HL-60/S4 (cell line): ENCODE measurements at regions not wholly inside any gene's neighbourhood (a gene's known extent, or its start where the extent isn't known, plus 50 kb on each side); places are given as distances from the start of the nearest gene placed in this dataset.
"Not testable (repeated sequence)": the region's sequence is repeated elsewhere in the genome, so short reads cannot be mapped to it uniquely, and the experiment has no call there.

Experiments
- in situ Hi-C: fragments of 300-500 bp; cut with MboI; formaldehyde crosslinking; loops from 2 replicates; pipeline ENCODE4 v1.14.3; 2022; ENCODE audit warnings: low sequenced_read_pairs

GRCh38 chr15:46894644-46895043, 822.7 kb upstream of the SEMA6D start:
- in situ Hi-C loops = no loop called here

GRCh38 chr15:46897266-46897665, 820.0 kb upstream of the SEMA6D start:
- in situ Hi-C loops = no loop called here

DNA sequence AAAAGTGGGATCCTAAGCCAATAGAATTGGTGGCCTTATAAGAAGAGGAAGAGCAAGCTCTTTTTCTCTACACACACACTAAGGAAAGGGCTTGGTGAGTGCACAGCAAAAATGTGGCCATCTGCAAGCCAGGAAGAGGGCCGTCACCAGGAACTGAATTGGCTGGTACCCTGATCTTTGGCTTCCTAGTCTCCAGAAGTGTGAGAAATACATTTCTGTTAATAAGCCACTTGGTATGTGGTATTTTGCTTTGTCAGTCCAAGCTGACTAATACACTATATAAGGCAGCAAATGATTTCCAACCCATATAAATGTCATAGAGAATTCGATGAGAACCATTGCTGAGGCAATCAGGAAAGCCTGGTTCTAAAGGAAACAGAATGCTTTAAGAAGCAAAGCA, 816.3 kb upstream of the SEMA6D start:
- in situ Hi-C loops = no loop called here

GRCh38 chr15:46917721-46918252, 799.5 kb upstream of the SEMA6D start:
- in situ Hi-C loops = no loop called here

- in situ Hi-C loops = no loop called here
These were observed 798.7 kb upstream of the SEMA6D start for GRCh38 chr15:46918462-46919140.

- in situ Hi-C loops = no loop called here
These were observed 795.4 kb upstream of the SEMA6D start for GRCh38 chr15:46921891-46922290.

GRCh38 chr15:46930426-46930825, 786.9 kb upstream of the SEMA6D start:
- in situ Hi-C loops = no loop called here

DNA sequence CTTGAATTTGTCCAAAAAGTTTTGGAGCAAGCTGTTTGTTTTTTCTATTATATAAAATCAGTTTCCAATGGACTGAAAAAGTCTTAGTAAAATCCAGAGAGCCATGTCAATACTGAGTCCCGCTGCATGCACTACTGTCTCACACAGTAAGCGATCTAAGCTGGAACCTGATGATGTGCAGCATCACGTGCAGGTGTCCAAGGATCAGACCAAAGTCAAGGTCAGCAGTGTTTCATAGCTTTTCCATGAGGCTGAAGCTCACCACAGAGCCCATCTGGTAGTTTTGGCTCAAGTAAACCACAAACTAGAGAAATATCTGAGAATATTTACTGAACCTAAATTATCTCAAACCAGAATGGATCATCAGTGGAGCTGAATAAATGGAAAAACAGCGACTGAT, 784.0 kb upstream of the SEMA6D start:
- in situ Hi-C loops = no loop called here

DNA sequence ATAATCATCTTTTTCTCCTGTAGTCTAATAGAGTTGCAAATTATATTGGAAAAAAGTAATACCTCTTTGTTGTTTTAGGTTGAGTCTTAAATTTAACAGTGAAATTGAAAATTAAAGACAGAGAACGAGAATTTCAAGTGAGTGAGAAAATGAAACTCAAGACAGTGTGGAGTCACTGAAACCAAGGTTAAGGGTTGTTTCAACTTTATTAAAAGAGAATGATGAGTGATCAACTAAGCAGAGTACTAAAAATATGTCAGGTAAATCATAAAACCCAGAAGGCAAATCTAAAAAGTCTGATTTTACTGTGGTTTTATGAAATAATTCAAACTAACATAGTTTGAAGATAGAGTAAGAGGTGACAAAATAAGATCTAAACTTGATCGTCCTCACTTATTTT, 782.5 kb upstream of the SEMA6D start:
- in situ Hi-C loops = no loop called here

DNA sequence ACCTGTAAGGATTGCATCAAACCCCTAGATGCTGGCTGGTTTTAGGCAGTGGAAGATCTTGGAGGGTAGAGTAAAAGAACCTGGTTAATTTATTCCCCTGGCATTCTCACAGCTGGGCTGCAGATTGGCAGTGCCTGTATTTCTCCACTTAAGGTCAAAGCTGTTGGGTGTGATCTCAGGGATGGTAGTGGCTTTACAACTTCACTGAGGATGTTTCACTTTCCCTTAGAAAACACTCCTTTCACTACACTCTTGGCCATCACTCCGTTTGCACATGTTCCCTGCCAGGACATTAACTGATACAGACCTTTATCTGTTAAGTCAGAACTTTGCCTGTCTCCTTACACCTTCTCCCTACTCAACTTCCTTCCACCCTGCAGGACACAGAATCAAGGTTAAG, 779.1 kb upstream of the SEMA6D start:
- in situ Hi-C loops = no loop called here

DNA sequence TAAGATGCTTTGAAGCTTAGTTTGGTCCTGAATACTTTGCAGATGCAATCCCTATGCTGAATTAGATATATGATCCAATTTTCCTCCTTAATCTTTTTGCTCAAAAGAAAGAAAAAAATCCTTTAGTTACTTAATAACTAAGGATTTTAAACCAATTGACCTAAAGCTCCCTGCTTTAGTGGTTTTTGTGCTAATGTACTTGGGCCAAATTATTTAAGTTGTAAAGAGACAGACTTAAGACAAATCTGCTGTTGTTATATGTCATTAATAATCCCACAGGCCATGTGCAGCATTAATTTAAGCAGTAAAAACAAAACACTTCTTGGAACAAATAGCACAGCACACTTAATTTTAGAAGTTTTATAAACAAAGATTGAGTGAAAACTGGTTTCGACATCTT, 776.1 kb upstream of the SEMA6D start:
- in situ Hi-C loops = no loop called here

DNA sequence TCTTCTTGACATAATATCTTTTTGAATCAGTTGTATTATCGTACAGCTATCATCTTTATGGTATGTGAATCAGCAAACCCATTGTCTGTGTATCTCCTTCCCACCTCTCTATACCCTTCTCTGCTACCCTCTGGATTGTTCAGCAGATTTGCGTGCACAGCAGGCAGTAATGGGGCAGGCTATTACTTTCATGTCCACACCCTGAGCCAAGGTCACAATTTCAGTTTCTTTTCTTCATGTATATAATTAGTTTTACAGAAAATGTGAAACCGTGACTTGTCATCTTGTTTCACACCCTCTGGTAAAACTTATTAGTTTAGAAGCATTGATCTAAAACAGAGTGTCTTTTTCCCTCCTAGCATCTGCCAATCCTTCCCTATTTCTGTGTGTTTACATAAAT, 770.4 kb upstream of the SEMA6D start:
- in situ Hi-C loops = no loop called here

- in situ Hi-C loops = no loop called here
These were observed 761.7 kb upstream of the SEMA6D start for GRCh38 chr15:46955576-46955975.

- in situ Hi-C loops = no loop called here
These were observed 760.8 kb upstream of the SEMA6D start for GRCh38 chr15:46956456-46956855.

GRCh38 chr15:46956881-46957280, 760.4 kb upstream of the SEMA6D start:
- in situ Hi-C loops = no loop called here

DNA sequence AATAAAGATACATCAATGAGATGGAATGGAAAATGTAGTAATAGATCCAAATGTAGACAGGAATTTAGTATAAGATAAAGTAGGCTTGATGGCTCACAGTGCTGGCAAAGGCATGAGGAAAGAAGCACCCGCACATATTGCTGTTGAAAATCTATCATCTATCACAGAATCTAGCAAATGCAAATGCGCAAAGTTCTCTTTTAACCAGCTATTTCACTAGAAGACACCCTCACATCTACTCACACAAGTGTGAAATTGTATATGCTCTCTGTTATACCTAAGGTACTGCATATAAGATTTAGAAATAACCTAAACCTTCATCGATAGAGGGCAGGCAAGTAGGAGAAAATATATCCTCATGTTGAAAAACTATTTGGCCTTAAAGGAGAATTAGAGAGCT, 756.7 kb upstream of the SEMA6D start:
- in situ Hi-C loops = no loop called here

GRCh38 chr15:46961795-46962194, 755.5 kb upstream of the SEMA6D start:
- in situ Hi-C loops = no loop called here

DNA sequence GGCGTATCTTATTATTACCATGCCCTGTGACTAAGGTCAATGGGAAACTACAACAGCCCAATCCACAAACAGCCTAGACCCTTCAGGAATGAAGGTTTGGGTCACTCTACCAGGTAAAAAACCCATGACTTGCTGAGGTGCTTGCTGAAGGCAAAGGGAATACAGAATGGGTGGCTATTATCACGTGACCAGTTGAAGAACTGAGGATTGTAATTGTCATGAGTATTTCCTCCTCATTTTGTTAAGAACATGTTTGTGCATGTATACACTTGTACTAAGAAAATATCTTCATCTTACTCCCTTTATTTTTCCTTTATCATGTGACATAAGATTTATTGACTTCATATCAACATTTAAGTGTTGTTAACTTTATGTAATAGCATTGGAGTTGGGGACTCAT, 729.2 kb upstream of the SEMA6D start:
- in situ Hi-C loops = not testable (repeated sequence)

DNA sequence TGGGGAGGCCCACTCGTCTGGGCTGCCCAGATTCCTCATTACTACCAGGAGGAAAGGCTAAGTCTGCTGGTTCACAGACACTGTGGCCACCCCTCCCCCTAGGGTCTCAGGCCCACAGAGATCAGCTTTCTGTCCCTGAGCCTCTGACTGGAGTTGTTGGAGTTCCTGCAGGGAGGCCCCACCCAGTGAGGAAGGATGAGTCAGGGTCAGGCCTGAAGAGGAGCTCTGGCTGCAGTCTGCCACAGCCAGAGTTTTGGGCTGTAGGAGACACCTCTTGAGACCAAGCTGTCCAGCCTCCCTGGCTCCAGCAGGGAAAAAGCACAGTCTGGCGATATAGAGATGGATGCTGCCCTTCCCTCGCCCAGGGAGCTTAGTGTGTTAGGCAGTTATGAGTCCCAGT, 720.9 kb upstream of the SEMA6D start:
- in situ Hi-C loops = no loop called here

DNA sequence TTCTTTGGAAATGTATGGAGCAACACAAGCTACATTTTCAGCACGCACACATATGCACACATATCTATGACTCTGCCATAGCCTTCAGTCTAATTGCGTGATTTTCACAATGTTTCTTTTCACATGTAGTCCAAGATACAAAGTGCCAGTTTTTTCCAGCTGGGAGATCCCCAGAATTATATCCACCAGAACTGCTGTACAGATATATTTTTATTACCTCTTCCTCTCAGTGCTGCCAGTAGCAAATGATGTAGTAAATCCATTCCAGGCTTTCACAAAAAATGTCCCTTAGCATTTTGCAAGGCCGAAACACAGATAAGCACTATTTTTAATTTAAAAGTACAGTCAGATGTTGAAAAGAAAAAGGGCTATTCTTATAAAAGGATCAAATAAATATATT, 719.8 kb upstream of the SEMA6D start:
- in situ Hi-C loops = no loop called here

DNA sequence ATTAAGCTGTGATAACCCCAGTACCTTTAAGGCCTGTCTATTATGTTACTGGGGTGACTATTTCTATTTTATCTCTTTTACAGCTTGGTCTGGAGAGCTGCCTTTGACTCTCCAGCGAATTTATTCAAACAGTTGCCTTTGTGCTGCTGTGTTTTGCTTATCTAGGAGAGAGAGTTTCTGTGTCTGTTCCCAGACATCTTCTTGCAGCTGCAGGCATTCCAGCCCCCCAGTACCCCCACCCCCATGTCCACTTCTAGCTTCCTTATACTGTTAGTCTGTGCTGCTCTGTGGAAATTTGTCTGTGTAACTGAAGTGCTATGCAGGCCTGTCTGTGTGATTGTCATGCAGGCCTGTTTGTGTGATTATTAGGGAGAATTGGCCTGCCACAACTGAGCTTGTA, 713.7 kb upstream of the SEMA6D start:
- in situ Hi-C loops = no loop called here

GRCh38 chr15:47013446-47013845, 703.9 kb upstream of the SEMA6D start:
- in situ Hi-C loops = no loop called here

DNA sequence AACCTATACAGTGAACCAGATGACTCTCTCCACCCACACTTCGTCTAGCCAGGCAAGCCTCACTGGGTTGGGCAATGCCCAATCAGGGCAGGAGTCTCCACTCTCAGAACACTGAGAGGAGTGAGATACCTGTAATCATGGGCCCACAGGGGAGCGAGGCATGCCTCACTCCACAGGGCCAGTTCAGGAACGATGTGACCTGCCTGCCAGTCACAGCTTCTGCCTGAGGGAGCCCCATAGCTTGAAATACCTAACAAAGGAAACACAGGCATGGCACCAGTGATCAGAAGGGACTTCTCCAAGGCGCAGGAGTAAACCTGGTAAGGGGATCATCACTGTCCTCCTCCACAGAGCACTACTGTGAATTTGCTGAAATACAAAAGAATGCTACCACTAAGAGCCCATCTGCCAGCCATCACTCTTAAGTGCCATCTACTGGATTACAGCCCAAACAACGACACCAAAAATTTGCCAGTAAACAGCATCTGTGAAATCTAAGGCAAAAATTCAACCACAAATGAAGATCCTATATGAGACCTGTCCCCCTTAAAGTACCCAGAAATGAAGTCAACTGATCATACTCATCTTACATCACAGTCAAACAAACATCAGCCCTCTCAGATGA, 689.9 kb upstream of the SEMA6D start:
- in situ Hi-C loops = no loop called here
